ENCODE measurements at regions not wholly inside any gene's neighbourhood (a gene's known extent, or its start where the extent isn't known, plus 50 kb on each side); places are given as distances from the start of the nearest gene placed in this dataset.

DNA sequence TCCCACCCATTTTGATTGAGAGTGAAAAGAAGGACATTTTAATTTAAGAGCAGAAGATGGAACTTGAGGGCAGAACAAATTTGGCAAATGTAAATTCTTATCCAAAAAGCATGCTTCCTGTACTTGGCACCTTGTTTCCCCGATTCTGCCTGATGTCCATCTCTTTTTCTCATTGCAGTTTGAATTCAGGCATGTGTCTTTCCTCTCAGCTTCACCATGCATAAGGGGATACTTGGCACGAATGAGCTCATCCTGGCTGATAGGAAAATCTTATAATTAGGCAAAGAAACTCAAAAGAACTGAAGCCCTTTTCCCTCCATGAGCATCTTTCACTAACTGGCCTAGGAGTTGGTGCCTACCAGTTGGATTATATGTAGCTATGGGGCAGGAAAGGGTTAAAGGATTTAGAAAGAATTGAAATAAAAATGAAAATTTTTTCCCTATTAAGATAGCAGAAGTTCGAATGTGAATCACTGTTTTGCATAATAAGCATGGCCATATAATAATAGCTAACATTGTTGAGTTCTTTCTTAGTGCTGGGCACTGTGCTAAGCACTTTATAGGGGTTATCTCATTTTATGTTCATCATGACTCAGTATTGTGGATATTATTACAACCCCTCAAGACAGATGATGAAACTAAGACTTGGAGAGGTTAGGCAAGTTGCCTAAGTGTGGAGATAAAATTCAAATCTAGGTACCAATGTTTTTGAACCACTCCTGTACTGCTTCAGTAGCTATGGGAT, 386.6 kb downstream of the KCNRG start:
- H3K9me3 ChIP-seq, result no peaks in the 10 kb centered on the region
- no peaks in the 10 kb centered on the region for H3K36me3 ChIP-seq (replicated peaks in 1 of 2; ENCODE audit: insufficient read depth in 1 of 2, low read depth in 2 of 2)
- intact Hi-C loops (cut with DNase I), result no loop called here
- H3K27me3 ChIP-seq, result no peaks in the 10 kb centered on the region
- DNase-seq, result no peak
- WGBS, 2 donors, result 61 to 68% methylated on average over 3 of the region's 3 CpGs
- ATAC-seq, result no peak
- TF ChIP-seq POLR2A (IDR thresholded peaks at IDR 0.05), result no peak
- TF ChIP-seq, protein P1, sequence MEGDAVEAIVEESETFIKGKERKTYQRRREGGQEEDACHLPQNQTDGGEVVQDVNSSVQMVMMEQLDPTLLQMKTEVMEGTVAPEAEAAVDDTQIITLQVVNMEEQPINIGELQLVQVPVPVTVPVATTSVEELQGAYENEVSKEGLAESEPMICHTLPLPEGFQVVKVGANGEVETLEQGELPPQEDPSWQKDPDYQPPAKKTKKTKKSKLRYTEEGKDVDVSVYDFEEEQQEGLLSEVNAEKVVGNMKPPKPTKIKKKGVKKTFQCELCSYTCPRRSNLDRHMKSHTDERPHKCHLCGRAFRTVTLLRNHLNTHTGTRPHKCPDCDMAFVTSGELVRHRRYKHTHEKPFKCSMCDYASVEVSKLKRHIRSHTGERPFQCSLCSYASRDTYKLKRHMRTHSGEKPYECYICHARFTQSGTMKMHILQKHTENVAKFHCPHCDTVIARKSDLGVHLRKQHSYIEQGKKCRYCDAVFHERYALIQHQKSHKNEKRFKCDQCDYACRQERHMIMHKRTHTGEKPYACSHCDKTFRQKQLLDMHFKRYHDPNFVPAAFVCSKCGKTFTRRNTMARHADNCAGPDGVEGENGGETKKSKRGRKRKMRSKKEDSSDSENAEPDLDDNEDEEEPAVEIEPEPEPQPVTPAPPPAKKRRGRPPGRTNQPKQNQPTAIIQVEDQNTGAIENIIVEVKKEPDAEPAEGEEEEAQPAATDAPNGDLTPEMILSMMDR (IDR thresholded peaks at IDR 0.05), result no peak
- no peak overlapping the region for H3K4me3 ChIP-seq
- H3K27ac ChIP-seq, result no peak overlapping the region
- H3K4me1 ChIP-seq, result no peaks in the 10 kb centered on the region

DNA sequence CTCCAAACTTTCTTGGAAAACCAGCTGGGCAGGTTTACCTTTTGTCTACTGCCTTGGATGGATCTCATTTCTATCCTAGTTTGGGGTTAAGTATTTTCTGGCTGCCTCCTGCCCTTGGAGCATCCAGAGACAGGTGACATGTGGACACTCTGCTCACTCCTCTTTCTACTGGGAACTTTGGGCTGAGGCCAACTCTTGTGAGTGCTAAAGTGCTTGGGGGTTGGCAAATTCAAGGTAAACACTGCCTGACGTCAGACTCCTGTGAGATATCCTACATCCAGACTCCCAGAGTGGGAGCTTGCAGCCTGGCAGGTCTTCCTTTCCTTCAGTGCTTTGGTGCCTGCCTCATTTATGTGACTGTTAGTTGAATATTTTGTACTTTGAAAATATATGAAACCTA, 388.1 kb downstream of the KCNRG start:
- Histone ChIP-seq H3K4me1 (no peaks in the 10 kb centered on the region), H3K9me3 (no peaks in the 10 kb centered on the region)
- 6 to 7% methylated on average over 1 of the region's 1 CpG for WGBS, 2 donors

DNA sequence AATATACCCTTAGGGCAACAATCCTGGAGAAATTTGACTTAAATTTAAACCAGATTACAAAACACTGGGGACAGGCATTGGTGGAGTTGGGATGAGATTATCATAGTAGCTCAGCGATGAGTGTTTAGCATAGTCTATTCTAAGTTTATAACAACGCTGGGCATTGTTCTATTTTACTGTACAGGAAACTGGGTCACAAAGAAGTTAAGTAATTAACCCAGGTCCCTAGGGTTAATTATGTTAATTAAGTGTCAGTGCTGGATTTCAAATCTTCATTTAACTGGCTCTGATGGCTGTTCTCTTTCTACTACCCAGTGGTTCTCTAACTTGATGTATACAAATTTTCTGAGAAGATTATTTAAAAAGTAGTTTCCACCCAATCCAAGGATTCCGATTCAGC, 388.9 kb downstream of the KCNRG start:
- Histone ChIP-seq H3K4me1 (no peaks in the 10 kb centered on the region), H3K4me3 (no peak overlapping the region), H3K9me3 (no peaks in the 10 kb centered on the region), H3K27me3 (no peaks in the 10 kb centered on the region), H3K27ac (no peak overlapping the region), H3K36me3 (replicated peaks in 1 of 2; ENCODE audit: insufficient read depth in 1 of 2, low read depth in 2 of 2) (no peaks in the 10 kb centered on the region)
- ATAC-seq (no peak), DNase-seq (no peak)
- 62 to 83% methylated on average over 3 of the region's 3 CpGs for WGBS, 2 donors
- TF ChIP-seq, protein P1 (IDR thresholded peaks at IDR 0.05), result no peak
- TF ChIP-seq POLR2A (IDR thresholded peaks at IDR 0.05), result no peak
- intact Hi-C loops (cut with DNase I), result no loop called here

More for the DNA sequence above, 388.1 kb downstream of the KCNRG start:
- H3K27me3 ChIP-seq, result no peaks in the 10 kb centered on the region
- peak in 3 of 4 donors; percentile 24 to 52 (median 39) for DNase-seq
- no peak overlapping the region for H3K4me3 ChIP-seq
- intact Hi-C loops (cut with DNase I), result no loop called here
- TF ChIP-seq POLR2A (IDR thresholded peaks at IDR 0.05), result no peak
- TF ChIP-seq, protein P1 (IDR thresholded peaks at IDR 0.05), result no peak
- H3K27ac ChIP-seq, result no peak overlapping the region
- ATAC-seq, result peak; percentile 35
- H3K36me3 ChIP-seq (replicated peaks in 1 of 2; ENCODE audit: insufficient read depth in 1 of 2, low read depth in 2 of 2), result no peaks in the 10 kb centered on the region

DNA sequence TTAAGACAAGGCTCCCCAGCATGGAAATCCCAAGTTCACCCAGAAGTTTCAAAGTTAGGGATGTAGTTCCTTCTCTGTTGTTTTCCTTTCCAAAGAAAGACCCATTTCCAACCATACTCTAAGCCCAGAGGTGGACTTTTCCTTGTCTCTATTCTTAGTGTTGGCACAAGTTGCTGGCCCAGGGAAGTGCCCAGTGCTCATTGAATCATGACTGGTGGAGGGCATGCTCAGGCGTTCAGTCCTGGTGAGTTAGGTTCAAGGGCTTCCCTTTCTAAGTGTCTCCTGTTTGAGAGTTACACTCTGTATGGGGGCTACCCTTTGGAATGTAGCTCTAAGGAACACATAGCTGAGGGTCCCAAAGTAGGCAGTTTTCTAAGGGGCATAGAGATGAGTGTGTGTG, 389.5 kb downstream of the KCNRG start:
- no peak overlapping the region for H3K4me3 ChIP-seq

More for the DNA sequence above, 389.5 kb downstream of the KCNRG start:
- Histone ChIP-seq H3K36me3 (replicated peaks in 1 of 2; ENCODE audit: insufficient read depth in 1 of 2, low read depth in 2 of 2) (no peaks in the 10 kb centered on the region), H3K9me3 (no peaks in the 10 kb centered on the region), H3K27ac (no peak overlapping the region), H3K4me1 (no peaks in the 10 kb centered on the region), H3K27me3 (no peaks in the 10 kb centered on the region)
- no peak for TF ChIP-seq POLR2A (IDR thresholded peaks at IDR 0.05)
- TF ChIP-seq, protein P1 (IDR thresholded peaks at IDR 0.05), result no peak
- DNase-seq (no peak), ATAC-seq (no peak)
- WGBS, 2 donors, result 60 to 67% methylated on average over 1 of the region's 1 CpG
- intact Hi-C loops (cut with DNase I), result no loop called here

All from body of pancreas (tissue), 4 donors.